Fibroblast of upper back skin (primary cell): ENCODE measurements at regions not wholly inside any gene's neighbourhood (a gene's known extent, or its start where the extent isn't known, plus 50 kb on each side); places are given as distances from the start of the nearest gene placed in this dataset.

Experiments
- DNase-seq: peaks from one replicate; pipeline ENCODE4 v3.0.0-alpha.2; 2013

DNA sequence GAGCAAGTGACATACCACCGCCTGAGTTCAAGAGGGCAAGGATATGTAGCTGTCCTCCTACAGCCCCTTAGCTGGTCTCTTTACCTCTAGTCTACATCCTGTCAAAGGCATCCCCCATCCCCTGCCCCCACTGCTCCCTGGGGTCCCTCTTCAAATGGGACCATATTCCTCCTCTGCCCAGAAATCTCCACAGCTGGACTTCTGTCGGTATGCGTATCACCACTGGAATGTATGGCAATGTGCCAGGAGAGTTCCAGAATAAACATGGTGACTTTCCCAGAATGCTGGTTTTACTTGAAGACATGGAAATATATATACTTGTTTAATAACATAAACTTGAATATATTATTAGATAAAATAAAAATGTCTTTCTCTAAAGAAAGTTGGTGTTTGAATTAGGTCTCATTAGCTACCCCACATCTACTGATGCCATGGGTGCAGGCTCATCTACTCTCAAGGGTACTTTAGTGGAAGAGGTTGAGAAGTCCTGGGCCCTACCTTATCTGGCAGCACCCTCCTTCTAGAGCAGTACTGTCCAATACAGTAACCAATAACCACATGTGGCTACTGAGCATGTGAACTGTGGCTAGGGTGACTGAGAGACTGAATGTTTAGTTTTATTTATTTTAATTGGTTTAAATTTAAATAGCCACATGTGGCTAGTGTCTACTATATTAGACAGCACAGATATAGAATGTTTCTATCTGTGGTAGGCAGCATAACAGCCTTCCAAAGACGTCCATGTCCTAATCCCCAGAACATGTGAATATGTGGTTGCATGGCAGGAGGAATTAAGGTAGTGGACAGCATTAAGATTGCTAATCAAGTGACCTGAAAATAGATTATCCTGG lies 181.7 kb upstream of the SLC30A5 start:
- DNase-seq, result peak; percentile 84

DNA sequence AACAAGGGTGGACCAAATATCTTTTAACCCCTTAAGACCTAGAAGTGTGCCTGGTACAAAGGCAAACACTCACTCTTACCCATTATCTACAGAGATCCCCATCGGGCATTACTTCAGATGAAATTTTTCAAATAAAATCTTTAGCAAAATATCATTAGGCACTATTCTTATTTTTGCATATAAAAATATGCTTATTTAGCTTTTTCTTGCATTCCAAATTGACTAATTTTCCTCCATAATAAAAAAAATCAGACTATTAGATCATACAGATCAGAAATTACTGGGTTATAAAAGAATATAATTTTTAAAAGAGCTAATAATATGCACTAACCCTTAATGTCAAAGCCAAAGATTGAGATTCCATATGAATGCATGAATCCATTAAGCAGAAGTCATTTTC lies 178.7 kb upstream of the SLC30A5 start:
- no peak for DNase-seq

GRCh38 chr5:68918306-68918705 lies 175.5 kb upstream of the SLC30A5 start:
- DNase-seq, result peak; percentile 3

DNA sequence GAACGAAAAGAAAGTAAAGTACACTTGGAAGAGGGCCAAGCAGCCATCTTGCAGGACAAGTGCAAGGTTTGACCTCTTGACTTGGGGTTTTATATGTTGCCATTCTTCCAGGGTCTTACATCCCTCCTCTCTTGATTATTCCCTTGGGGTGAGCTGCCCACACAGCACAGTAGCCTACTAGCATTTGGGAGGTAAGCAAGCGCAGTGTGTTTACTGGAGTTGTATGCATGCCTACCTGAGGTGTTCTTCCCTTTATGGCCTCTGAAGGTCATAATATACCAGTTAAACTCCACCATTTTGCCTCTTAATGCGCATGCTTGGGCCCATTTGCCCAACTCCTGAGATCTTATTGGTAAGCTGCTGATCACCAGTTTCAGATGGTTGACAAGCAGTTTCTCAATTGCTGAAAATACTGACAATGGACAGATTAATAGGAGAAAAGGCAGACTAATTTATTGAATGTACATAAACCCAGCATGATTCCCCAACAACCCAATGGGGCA lies 173.8 kb upstream of the SLC30A5 start:
- no peak for DNase-seq

DNA sequence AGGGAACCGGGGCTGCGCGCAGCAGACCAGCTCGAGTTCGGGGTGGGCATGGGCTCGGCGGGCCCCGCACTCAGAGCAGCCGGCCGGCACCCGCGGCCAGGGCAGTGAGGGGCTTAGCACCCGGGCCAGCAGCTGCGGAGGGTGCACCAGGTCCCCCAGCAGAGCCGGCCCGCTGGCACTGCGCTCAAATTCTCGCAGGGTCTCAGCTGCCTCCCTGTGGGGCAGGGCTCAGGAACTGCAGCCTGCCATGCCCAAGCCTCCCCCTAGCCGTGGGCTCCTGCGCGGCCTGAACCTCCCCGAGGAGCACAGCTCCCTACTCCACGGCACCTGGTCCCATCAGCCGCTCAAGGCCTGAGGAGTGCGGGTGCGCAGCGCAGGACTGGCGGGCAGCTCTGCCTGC lies 172.9 kb upstream of the SLC30A5 start:
- DNase-seq, result no peak

DNA sequence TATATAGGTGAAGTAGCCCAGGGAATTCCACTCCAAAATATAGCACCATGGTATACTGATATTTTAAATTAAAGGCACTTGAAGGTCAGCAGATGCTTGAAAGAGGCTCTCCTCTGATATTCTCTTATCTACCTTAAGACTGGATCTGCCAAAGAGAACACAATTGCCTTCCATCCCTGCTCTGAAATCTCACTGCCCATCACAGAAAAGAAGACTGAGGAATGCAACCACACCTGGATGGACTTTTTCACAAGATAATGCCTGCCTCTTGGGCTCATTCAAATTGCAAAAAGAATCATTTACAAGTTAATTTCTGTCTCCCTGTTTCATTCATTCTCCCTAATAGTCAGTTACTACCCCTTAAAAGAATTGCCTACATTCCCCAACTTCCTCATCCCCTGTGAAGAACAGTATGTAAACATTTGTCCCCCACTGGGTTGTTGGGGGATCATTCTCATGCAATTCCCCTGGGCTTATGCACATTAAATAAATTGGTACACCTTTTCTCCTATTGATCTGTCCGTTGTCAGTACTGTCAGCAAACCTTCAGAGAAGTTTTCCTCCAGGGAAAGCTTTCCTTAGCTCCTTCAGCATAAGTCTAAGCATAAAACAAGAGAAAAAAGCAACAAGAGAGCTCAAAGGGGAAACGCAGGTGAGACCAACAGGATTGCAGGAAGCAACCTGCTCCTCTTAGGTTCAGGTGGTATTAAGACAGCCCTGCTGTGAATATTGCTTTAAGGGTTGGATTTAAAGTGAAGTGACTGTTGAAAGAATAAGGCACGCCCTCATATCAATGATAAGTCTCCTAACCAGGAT lies 171.4 kb upstream of the SLC30A5 start:
- no peak for DNase-seq

GRCh38 chr5:68924481-68925145 lies 169.2 kb upstream of the SLC30A5 start:
- peak; percentile 75 for DNase-seq

GRCh38 chr5:68928617-68929302 lies 165.1 kb upstream of the SLC30A5 start:
- no peak for DNase-seq

- DNase-seq, result no peak
These were observed 163.7 kb upstream of the SLC30A5 start for GRCh38 chr5:68930139-68930538.

DNA sequence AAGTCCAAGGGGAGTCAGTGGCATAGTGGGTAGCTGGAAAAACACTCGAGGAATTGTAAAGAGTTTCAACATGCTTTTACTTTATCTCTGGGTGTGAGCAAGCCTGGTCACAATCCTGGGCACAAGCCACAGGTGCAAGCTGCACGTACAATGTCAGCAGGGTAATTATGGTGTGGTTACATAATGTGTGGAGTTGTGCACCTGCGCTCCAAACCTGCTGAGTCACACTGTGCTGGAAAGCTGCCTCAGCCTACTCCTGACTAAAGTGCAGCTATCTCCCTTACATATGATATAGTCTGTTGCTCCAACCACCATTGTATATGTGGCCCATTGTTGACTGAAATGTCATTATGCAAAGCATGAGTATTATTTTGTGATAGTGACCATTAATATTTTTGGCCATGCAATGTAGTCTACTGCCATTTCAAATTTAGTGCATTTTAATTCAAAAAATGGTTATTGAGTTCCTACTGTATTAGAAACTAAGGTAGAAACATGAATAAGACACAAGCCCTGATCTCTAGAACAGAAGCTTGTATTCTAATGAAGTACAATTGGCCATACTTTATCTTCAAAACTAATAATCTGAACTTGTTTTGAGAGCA lies 160.9 kb upstream of the SLC30A5 start:
- no peak for DNase-seq

DNA sequence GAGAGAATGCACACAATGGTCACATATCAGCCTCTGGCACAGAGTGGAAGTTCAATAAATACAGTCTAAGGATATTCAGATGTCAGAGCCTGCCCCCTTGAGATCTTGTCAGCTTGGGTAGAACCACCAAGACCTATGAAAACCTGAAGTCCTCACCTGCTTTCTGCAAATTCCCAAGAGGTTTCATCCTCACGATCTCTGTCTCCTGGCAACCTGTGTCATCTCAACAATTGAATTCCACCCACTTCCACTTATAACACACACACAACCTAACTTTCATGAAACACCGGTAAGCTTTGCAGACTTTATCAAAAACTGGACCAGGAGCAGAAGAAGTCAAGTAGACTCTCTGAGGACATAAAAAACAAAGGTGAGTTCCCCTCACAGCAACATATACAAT lies 151.6 kb upstream of the SLC30A5 start:
- DNase-seq, result no peak

- DNase-seq, result no peak
These were observed 147.1 kb upstream of the SLC30A5 start for GRCh38 chr5:68946728-68947127.

DNA sequence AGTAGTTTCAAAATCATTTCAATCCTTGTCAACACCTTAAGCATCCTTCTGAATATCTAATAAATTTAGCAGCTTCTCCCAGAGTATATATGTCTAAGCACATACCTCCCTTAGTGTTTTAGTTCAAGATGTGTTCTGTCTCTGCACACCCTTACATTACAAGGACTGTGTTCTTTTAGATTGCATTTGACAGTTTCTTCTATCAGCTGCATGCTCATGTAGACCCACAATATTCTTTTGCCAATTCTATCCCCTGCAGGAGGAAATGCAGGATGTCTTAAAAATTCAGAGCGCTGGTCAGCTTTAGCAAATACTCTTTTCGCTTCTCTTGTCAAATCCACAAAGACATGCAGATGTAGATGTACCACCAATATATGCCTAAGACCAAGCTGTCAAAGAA lies 145.8 kb upstream of the SLC30A5 start:
- no peak for DNase-seq

DNA sequence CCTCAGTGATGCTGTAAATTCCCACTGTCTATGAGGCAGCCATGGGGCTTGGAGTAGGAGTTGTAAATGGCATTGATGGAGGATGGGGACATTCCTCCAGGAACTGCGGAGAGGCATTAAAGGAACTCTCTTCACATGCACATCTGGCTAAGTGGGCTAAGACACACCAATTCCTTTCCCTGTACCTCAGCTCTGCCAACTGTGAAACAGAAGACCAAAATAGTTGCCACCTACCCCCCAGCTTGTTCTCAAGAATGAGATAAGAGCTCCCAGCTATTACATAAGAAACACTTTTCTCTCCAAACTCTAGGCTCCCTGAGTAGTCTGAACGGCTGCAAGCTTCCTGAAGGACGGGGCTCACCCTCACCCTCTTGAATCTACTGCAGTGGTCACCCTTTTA lies 144.6 kb upstream of the SLC30A5 start:
- no peak for DNase-seq

DNA sequence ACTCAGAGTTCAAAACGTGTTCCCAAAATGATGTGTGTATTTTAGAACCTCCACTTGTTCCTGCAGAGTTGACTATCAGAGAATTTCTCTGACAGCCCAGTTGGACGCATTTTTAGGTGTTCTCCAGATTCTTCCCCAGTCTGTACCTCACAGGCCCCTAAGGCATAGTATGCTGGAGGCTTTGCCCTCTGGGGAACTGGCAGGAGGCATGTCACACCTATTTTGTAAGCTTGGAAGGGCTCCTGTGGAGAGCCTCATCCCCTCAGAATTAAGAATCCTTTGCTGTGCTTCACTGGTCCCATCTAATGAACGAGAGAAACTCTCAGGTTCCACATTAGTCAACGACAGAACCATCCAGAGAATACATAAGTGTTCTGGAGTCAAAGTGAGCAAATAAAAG lies 144.1 kb upstream of the SLC30A5 start:
- no peak for DNase-seq

DNA sequence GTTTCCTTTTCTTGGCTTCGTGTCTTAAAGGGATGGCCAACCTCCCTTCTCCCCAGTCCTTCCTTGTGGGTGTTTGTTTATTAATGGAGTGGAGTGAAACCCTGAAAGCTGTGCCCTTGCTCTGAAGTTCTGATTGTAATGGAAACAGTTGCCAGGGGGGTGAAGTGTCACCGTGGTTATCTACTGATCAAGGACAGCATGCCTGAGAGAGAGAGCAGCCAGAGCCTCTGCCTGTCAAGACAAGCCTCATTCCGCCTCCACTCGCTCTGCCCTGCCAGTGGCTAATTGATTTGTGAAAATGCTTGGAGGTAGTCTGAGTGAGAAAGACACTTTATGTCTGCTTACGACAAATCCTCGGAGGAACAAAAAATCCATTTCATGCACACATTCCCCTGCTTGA lies 143.7 kb upstream of the SLC30A5 start:
- DNase-seq, result no peak

GRCh38 chr5:68950930-68951329 lies 142.9 kb upstream of the SLC30A5 start:
- DNase-seq, result no peak

- DNase-seq, result peak; percentile 86
These were observed 140.5 kb upstream of the SLC30A5 start for GRCh38 chr5:68953231-68953874.

GRCh38 chr5:68953875-68954617 lies 139.8 kb upstream of the SLC30A5 start:
- peak; percentile 65 for DNase-seq

DNA sequence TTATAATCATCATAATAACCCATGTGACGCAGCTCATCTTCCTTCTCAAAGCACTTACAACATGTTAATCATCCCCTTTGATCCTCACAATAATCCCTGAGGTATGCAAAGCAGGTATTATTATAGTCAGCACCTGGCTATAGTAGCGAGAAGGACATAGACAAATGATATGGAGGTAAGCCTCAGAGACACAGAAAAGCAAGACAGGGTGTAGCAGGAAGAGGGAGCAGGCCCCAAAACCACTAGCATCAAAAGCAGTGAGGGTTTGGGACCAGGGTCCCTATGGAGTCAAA lies 139.2 kb upstream of the SLC30A5 start:
- DNase-seq, result no peak

- no peak for DNase-seq
These were observed 136.2 kb upstream of the SLC30A5 start for GRCh38 chr5:68957591-68957990.
